IMR-90 (cell line): ENCODE measurements at regions not wholly inside any gene's neighbourhood (a gene's known extent, or its start where the extent isn't known, plus 50 kb on each side); places are given as distances from the start of the nearest gene placed in this dataset.

Experiments used
- ATAC-seq: fragments of 200-7000 bp; cut with Tn5 transposase; 2 replicates; pipeline ENCODE4 v1.9.1; 2020; ENCODE audit warnings: low read depth, mild to moderate bottlenecking, moderate library complexity
- BruUV-seq: library from RNA; stranded (reverse); fragments of 400-500 nt; replicated peaks from 2 replicates; lab custom pipeline; 2021; lab: Mats Ljungman, UMichigan
- CTCF ChIA-PET: fragments of 300-600 bp; formaldehyde crosslinking; extraction: SDS; loops from one replicate; lab custom pipeline; 2021; ENCODE audit warnings: antibody characterized with exemption; lab: Yijun Ruan, JAX
- POLR2A ChIA-PET: fragments of 300-600 bp; sonication (Branson Sonifier 250); formaldehyde crosslinking; loops from one replicate; lab custom pipeline; 2022; ENCODE audit warnings: antibody characterized with exemption; ENCODE audit not compliant: unreplicated experiment; lab: Charles Lee
- DNase-seq: peaks from one replicate; pipeline ENCODE4 v3.0.0; 2013
- H2AFZ ChIP-seq: replicated peaks from 2 replicates; pipeline ENCODE3; 2013; ENCODE audit warnings: low read length, mild to moderate bottlenecking; ENCODE audit not compliant: poor library complexity
- H2AK5ac ChIP-seq: 2 replicates; pipeline ENCODE4 v1.6.1; 2013; ENCODE audit warnings: low read depth, low read length, inconsistent platforms
- H2AK9ac ChIP-seq: replicated peaks from 2 replicates; pipeline ENCODE3; 2013; ENCODE audit warnings: mild to moderate bottlenecking, low read depth, low read length, moderate library complexity; ENCODE audit not compliant: poor library complexity
- H2BK120ac ChIP-seq: 2 replicates; pipeline ENCODE4 v1.6.1; 2013; ENCODE audit warnings: low read depth, low read length, inconsistent platforms
- H2BK15ac ChIP-seq: 3 replicates; pipeline ENCODE4 v1.6.1; 2013; ENCODE audit warnings: low read depth, low read length, inconsistent platforms
- H2BK20ac ChIP-seq: 2 replicates; pipeline ENCODE4 v1.6.1; 2013; ENCODE audit warnings: low read depth, mild to moderate bottlenecking, inconsistent platforms, low read length, moderate library complexity
- H2BK5ac ChIP-seq: 2 replicates; pipeline ENCODE4 v1.6.1; 2013; ENCODE audit warnings: mild to moderate bottlenecking, low read depth, low read length, inconsistent platforms; ENCODE audit not compliant: poor library complexity, severe bottlenecking
- H3K14ac ChIP-seq: replicated peaks from 2 replicates; pipeline ENCODE4 v1.6.1; 2013; ENCODE audit warnings: low read depth, low read length, inconsistent platforms
- H3K18ac ChIP-seq: 2 replicates; pipeline ENCODE4 v1.6.1; 2013; ENCODE audit warnings: low read depth, low read length, control low read depth
- H3K23ac ChIP-seq: 2 replicates; pipeline ENCODE4 v1.6.1; 2013; ENCODE audit warnings: low read depth, low read length, inconsistent platforms
- H3K27ac ChIP-seq: 2 replicates; pipeline ENCODE4 v1.5.1; 2013; ENCODE audit warnings: mild to moderate bottlenecking, control low read depth, low read length; ENCODE audit not compliant: insufficient read depth
- H3K27me3 ChIP-seq: 2 replicates; pipeline ENCODE4 v1.6.1; 2013; ENCODE audit warnings: low read length; ENCODE audit not compliant: control insufficient read depth, insufficient read depth
- H3K36me3 ChIP-seq: 2 replicates; pipeline ENCODE4 v1.6.1; 2013; ENCODE audit warnings: low read length, mixed read lengths; ENCODE audit not compliant: control insufficient read depth, insufficient read depth
- H3K4ac ChIP-seq: 2 replicates; pipeline ENCODE4 v1.6.1; 2013; ENCODE audit warnings: low read depth, low read length, inconsistent platforms
- H3K4me1 ChIP-seq: 2 replicates; pipeline ENCODE4 v1.6.1; 2013; ENCODE audit warnings: low read length, mixed read lengths; ENCODE audit not compliant: control insufficient read depth, insufficient read depth
- H3K4me2 ChIP-seq: 2 replicates; pipeline ENCODE4 v1.6.1; 2013; ENCODE audit warnings: low read depth, mild to moderate bottlenecking, control low read depth, low read length, moderate library complexity
- H3K4me3 ChIP-seq: 2 replicates; pipeline ENCODE4 v1.5.1; 2013; ENCODE audit warnings: low read depth, mild to moderate bottlenecking, control low read depth, low read length, moderate library complexity; ENCODE audit not compliant: insufficient read depth
- H3K56ac ChIP-seq: 2 replicates; pipeline ENCODE4 v1.6.1; 2013; ENCODE audit warnings: low read length, inconsistent platforms; ENCODE audit not compliant: insufficient read depth; ENCODE audit errors: extremely low read depth
- H3K79me1 ChIP-seq, 2 experiments: 2 replicates each; pipeline ENCODE4 v1.6.1; 2013; ENCODE audit warnings: low read length in 2 of 2, inconsistent platforms in 1 of 2, low read depth in 1 of 2
- H3K9ac ChIP-seq: 2 replicates; pipeline ENCODE4 v1.6.1; 2013; ENCODE audit warnings: low read depth, low read length, control low read depth
- H3K9me1 ChIP-seq: 2 replicates; pipeline ENCODE4 v1.6.1; 2013; ENCODE audit warnings: low read length, inconsistent platforms; ENCODE audit not compliant: insufficient read depth
- H3K9me3 ChIP-seq: 2 replicates; pipeline ENCODE4 v1.6.1; 2013; ENCODE audit warnings: low read length; ENCODE audit not compliant: control insufficient read depth, insufficient read depth
- H4K20me1 ChIP-seq: 2 replicates; pipeline ENCODE4 v1.6.1; 2013; ENCODE audit warnings: low read length, inconsistent platforms; ENCODE audit not compliant: insufficient read depth
- H4K5ac ChIP-seq: 2 replicates; pipeline ENCODE4 v1.6.1; 2013; ENCODE audit warnings: mild to moderate bottlenecking, low read depth, low read length, control low read depth
- H4K8ac ChIP-seq, 2 experiments: 2 replicates each; pipeline ENCODE4 v1.6.1; 2013; ENCODE audit warnings: low read depth in 2 of 2, low read length in 2 of 2, control low read depth in 1 of 2, inconsistent platforms in 1 of 2
- H4K91ac ChIP-seq: 2 replicates; pipeline ENCODE4 v1.6.1; 2013; ENCODE audit warnings: low read depth, low read length, inconsistent platforms; ENCODE audit not compliant: insufficient read depth
- BHLHE40 ChIP-seq: fragments of 150-350 bp; IDR thresholded peaks from 2 replicates; pipeline ENCODE4 v1.6.1; 2016; ENCODE audit warnings: mild to moderate bottlenecking, low read depth, low read length
- CEBPB ChIP-seq: IDR thresholded peaks from 2 replicates; pipeline ENCODE4 v1.6.1; 2012; ENCODE audit warnings: low read depth, low read length, improper control_type of control experiment
- CHD1 ChIP-seq: IDR thresholded peaks from 2 replicates; pipeline ENCODE4 v1.6.1; 2012; ENCODE audit warnings: low read depth, low read length, improper control_type of control experiment
- FOS ChIP-seq: fragments of 150-350 bp; IDR thresholded peaks from 2 replicates; pipeline ENCODE4 v1.6.1; 2016; ENCODE audit warnings: low read depth, low read length
- MAFK ChIP-seq: IDR thresholded peaks from 2 replicates; pipeline ENCODE4 v1.6.1; 2012; ENCODE audit warnings: low read depth, low read length, improper control_type of control experiment
- MAZ ChIP-seq: IDR thresholded peaks from 2 replicates; pipeline ENCODE4 v1.6.1; 2012; ENCODE audit warnings: low read depth, mild to moderate bottlenecking, low read length, improper control_type of control experiment, moderate library complexity, borderline replicate concordance
- MXI1 ChIP-seq: IDR thresholded peaks from 2 replicates; pipeline ENCODE4 v1.6.1; 2012; ENCODE audit warnings: low read depth, mild to moderate bottlenecking, low read length, moderate library complexity, borderline replicate concordance
- NFE2L2 ChIP-seq: fragments of 150-350 bp; IDR thresholded peaks from 2 replicates; pipeline ENCODE4 v1.6.1; 2016; ENCODE audit warnings: low read depth, mild to moderate bottlenecking, low read length
- POLR2A ChIP-seq: IDR thresholded peaks from 2 replicates; pipeline ENCODE4 v1.6.1; 2012; ENCODE audit warnings: mild to moderate bottlenecking, low read depth, low read length
- RAD21 ChIP-seq: IDR thresholded peaks from 2 replicates; pipeline ENCODE4 v1.6.1; 2012; ENCODE audit warnings: low read length, improper control_type of control experiment
- RCOR1 ChIP-seq: IDR thresholded peaks from 2 replicates; pipeline ENCODE4 v1.6.1; 2012; ENCODE audit warnings: mild to moderate bottlenecking, low read length, improper control_type of control experiment; ENCODE audit not compliant: insufficient replicate concordance
- RFX5 ChIP-seq: IDR thresholded peaks from 2 replicates; pipeline ENCODE4 v1.8.0; 2012; ENCODE audit warnings: low read depth, mild to moderate bottlenecking, low read length, moderate library complexity
- SMC3 ChIP-seq: fragments of 150-350 bp; IDR thresholded peaks from 2 replicates; pipeline ENCODE4 v1.6.1; 2016; ENCODE audit warnings: low read depth, mild to moderate bottlenecking, antibody characterized with exemption, low read length, moderate library complexity
- WGBS, 2 experiments: methylation state at CpG; one replicate each; pipeline versions ENCODE4 v1.1.5 to v1.1.7; 2013; ENCODE audit warnings: missing lambda C conversion rate in 2 of 2; ENCODE audit not compliant: insufficient read length in 1 of 2; ENCODE audit errors: extremely low coverage in 2 of 2; 5-methylcytosine and 5-hydroxymethylcytosine counted together
- dilution Hi-C: fragments of 300-500 bp; cut with HindIII; formaldehyde crosslinking; loops from one replicate; pipeline ENCODE4 v1.14.3; 2018; ENCODE audit warnings: low sequenced_read_pairs; ENCODE audit not compliant: unreplicated experiment
- in situ Hi-C: fragments of 300-500 bp; cut with MboI; formaldehyde crosslinking; loops from 3 replicates; pipeline ENCODE4 v1.14.3; 2019; ENCODE audit warnings: low sequenced_read_pairs, inconsistent platforms, mixed read lengths
- intact Hi-C: fragments of 100-400 bp; cut with micrococcal nuclease; formaldehyde crosslinking; loops from 2 replicates; pipeline ENCODE4 v1.10.0; 2022
- TF ChIP-seq, protein P1 (sequence below): fragments of 150-350 bp; IDR thresholded peaks from 2 replicates; pipeline ENCODE4 v1.6.1; 2017; ENCODE audit warnings: mild to moderate bottlenecking, antibody characterized with exemption, low read length, low read depth
- TF ChIP-seq, protein P2 (sequence below): fragments of 150-350 bp; IDR thresholded peaks from 2 replicates; pipeline ENCODE4 v1.6.1; 2016; ENCODE audit warnings: low read depth, mild to moderate bottlenecking, low read length, moderate library complexity, borderline replicate concordance
- TF ChIP-seq, protein P3 (sequence below): conservative IDR thresholded peaks from 2 replicates; pipeline ENCODE4 v1.5.1; 2012; ENCODE audit warnings: mild to moderate bottlenecking, low read depth, low read length, improper control_type of control experiment

DNA sequence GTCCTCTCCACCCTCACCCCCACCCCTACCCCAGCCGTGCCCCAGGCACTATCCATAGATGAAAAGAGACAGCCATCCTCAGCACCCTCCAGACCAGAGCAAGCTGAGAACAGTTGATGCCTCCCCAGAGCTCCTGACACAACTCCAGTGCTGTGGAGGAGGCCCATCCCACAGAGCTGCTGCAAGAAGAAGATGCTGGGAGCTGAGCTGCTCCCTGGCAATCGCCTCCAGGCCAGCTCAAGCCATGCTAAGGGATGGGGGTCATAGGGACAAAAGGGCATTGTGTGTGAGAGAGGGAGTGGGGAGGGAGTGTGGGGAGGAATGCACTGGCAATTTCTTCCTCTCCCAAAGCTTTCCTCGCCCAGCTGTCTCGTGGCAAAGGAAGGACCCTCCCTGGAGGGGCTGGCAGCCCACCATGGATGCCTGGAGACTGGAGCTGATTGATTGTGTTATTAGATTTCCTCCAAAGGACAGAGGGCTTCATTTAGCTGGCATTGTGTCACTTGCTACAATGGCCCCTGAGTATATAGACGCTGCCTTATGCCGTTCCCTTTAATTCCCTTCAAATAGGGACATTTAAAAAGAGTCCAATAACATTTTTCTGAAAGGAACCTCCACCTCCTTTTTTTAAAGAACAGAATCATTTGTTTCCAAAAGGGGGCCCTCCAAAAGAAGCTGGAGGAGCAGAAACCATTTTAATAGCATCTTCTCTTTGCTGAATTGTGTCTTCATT lies 476.4 kb downstream of the FOXO1 start:
- Histone ChIP-seq H3K27me3 (no peaks in the 10 kb centered on the region), H3K9me3 (no peaks in the 10 kb centered on the region), H2BK120ac (no peak overlapping the region), H3K56ac (no peak overlapping the region), H3K18ac (no peak overlapping the region), H2AK9ac (no peak overlapping the region), H3K36me3 (no peaks in the 10 kb centered on the region), H2BK15ac (no peak overlapping the region), H3K14ac (no peak overlapping the region), H3K4me2 (no peak overlapping the region), H2AK5ac (no peak overlapping the region), H3K9me1 (no peaks in the 10 kb centered on the region), H3K4ac (no peak overlapping the region), H4K8ac (no peak overlapping the region), H2AFZ (no peak overlapping the region), H3K79me1 (no peaks in the 10 kb centered on the region), H3K27ac (no peak overlapping the region), H2BK20ac (no peak overlapping the region), H2BK5ac (no peak overlapping the region), H3K9ac (no peak overlapping the region), H3K4me3 (no peak overlapping the region), H4K5ac (no peak overlapping the region), H3K4me1 (no peaks in the 10 kb centered on the region), H3K23ac (no peak overlapping the region), H4K91ac (no peak overlapping the region), H4K20me1 (no peaks in the 10 kb centered on the region)
- CTCF ChIA-PET: no interaction called here
- POLR2A ChIA-PET: no interaction called here
- no peak for DNase-seq
- no TSS peak for BruUV-seq
- ATAC-seq: no peak
- dilution Hi-C loops (no loop called here), intact Hi-C loops (no loop called here), in situ Hi-C loops (no loop called here)
- WGBS, 2 experiments: no CpG with 5 or more reads among the region's 6 CpGs
- no peak for TF ChIP-seq NFE2L2
- TF ChIP-seq, protein P1, sequence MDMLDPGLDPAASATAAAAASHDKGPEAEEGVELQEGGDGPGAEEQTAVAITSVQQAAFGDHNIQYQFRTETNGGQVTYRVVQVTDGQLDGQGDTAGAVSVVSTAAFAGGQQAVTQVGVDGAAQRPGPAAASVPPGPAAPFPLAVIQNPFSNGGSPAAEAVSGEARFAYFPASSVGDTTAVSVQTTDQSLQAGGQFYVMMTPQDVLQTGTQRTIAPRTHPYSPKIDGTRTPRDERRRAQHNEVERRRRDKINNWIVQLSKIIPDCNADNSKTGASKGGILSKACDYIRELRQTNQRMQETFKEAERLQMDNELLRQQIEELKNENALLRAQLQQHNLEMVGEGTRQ: no peak
- TF ChIP-seq CEBPB: no peak
- TF ChIP-seq FOS: no peak
- no peak for TF ChIP-seq MAFK
- TF ChIP-seq, protein P2, sequence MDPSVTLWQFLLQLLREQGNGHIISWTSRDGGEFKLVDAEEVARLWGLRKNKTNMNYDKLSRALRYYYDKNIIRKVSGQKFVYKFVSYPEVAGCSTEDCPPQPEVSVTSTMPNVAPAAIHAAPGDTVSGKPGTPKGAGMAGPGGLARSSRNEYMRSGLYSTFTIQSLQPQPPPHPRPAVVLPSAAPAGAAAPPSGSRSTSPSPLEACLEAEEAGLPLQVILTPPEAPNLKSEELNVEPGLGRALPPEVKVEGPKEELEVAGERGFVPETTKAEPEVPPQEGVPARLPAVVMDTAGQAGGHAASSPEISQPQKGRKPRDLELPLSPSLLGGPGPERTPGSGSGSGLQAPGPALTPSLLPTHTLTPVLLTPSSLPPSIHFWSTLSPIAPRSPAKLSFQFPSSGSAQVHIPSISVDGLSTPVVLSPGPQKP: no peak
- no peak for TF ChIP-seq MXI1
- TF ChIP-seq, protein P3, sequence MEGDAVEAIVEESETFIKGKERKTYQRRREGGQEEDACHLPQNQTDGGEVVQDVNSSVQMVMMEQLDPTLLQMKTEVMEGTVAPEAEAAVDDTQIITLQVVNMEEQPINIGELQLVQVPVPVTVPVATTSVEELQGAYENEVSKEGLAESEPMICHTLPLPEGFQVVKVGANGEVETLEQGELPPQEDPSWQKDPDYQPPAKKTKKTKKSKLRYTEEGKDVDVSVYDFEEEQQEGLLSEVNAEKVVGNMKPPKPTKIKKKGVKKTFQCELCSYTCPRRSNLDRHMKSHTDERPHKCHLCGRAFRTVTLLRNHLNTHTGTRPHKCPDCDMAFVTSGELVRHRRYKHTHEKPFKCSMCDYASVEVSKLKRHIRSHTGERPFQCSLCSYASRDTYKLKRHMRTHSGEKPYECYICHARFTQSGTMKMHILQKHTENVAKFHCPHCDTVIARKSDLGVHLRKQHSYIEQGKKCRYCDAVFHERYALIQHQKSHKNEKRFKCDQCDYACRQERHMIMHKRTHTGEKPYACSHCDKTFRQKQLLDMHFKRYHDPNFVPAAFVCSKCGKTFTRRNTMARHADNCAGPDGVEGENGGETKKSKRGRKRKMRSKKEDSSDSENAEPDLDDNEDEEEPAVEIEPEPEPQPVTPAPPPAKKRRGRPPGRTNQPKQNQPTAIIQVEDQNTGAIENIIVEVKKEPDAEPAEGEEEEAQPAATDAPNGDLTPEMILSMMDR: no peak
- no peak for TF ChIP-seq SMC3
- TF ChIP-seq RFX5: no peak
- TF ChIP-seq CHD1: no peak
- TF ChIP-seq RAD21: no peak
- TF ChIP-seq POLR2A: no peak
- TF ChIP-seq MAZ: no peak
- no peak for TF ChIP-seq BHLHE40
- no peak for TF ChIP-seq RCOR1
